ENCODE measurements at regions not wholly inside any gene's neighbourhood (a gene's known extent, or its start where the extent isn't known, plus 50 kb on each side); places are given as distances from the start of the nearest gene placed in this dataset.

GRCh38 chr14:34257505-34257904 lies 204.5 kb downstream of the SPTSSA start:
- Histone ChIP-seq H3K4me2 (ENCODE audit: insufficient read depth, low read length) (no peak overlapping the region), H3K4me3 (no peak overlapping the region), H3K4me1 (replicated peaks in 1 of 2; ENCODE audit: control insufficient read depth in 2 of 2, insufficient read depth in 2 of 2, low read length in 2 of 2) (no peaks in the 10 kb centered on the region), H4K20me1 (replicated peaks; ENCODE audit: control insufficient read depth, insufficient read depth, low read length) (no peaks in the 10 kb centered on the region), H3K9ac (ENCODE audit: insufficient read depth in 1 of 2, low read depth in 2 of 2, low read length in 2 of 2) (no peak overlapping the region), H3K79me2 (ENCODE audit: control insufficient read depth, insufficient read depth, low read length) (no peaks in the 10 kb centered on the region), H2AFZ (ENCODE audit: low read depth, low read length) (no peak overlapping the region), H3K9me1 (ENCODE audit: control insufficient read depth, insufficient read depth, low read length) (no peaks in the 10 kb centered on the region), H3K27ac (ENCODE audit: extremely low read depth, low read depth, low read length) (no peak overlapping the region), H3K27me3 (ENCODE audit: control insufficient read depth in 2 of 2, insufficient read depth in 2 of 2, low read length in 2 of 2) (no peaks in the 10 kb centered on the region), H3K9me3 (replicated peaks; ENCODE audit: control insufficient read depth, insufficient read depth, low read depth, low read length) (no peaks in the 10 kb centered on the region), H3K36me3 (ENCODE audit: control insufficient read depth, insufficient read depth, low read length) (no peaks in the 10 kb centered on the region)
- no peak for ATAC-seq
- TF ChIP-seq PCBP1 (IDR thresholded peaks at IDR 0.05; ENCODE audit: low read depth, low read length, poor library complexity, severe bottlenecking) (no peak), TRIM25 (IDR thresholded peaks at IDR 0.05; ENCODE audit: borderline replicate concordance) (no peak), NCOA6 (IDR thresholded peaks at IDR 0.05) (no peak), HSF4 (CRISPR knock-in tag; IDR thresholded peaks at IDR 0.05; ENCODE audit: borderline replicate concordance) (no peak), OTX1 (CRISPR knock-in tag; IDR thresholded peaks at IDR 0.05) (no peak), MAZ (CRISPR knock-in tag; conservative IDR thresholded peaks at IDR 0.05 in 1 of 2, IDR thresholded peaks at IDR 0.05 in 1 of 2) (no peak)
- ChIA-PET CTCF (ENCODE audit: low intra/inter-chr PET ratio) (no interaction called here), POLR2A (no interaction called here)
- 0% methylated on average over 3 of the region's 4 CpGs for WGBS (ENCODE audit: insufficient coverage, low coverage, missing lambda C conversion rate)
- in situ Hi-C loops (cut with MboI), result no loop called here
- intact Hi-C loops (cut with micrococcal nuclease), result no loop called here
- DNase-seq (ENCODE audit: extremely low read depth in 1 of 4, low spot score in 3 of 4), result no peak
- FAIRE-seq, result no peak
- BruUV-seq (replicated peaks), result no TSS peak

Measured in K562 (cell line).